Peyer's patch (tissue), 4 donors: ENCODE measurements at regions not wholly inside any gene's neighbourhood (a gene's known extent, or its start where the extent isn't known, plus 50 kb on each side); places are given as distances from the start of the nearest gene placed in this dataset.

ENCODE experiments used
- POLR2A ChIP-seq, 2 donors: fragments of 450-650 bp; IDR thresholded peaks; one replicate each; pipeline ENCODE4 v1.5.1; 2017; ENCODE audit warnings: antibody characterized with exemption in 2 of 2, mild to moderate bottlenecking in 2 of 2, moderate library complexity in 2 of 2
- TF ChIP-seq, protein P1 (sequence below), 6 experiments: fragments of 450-650 bp in 4 of 6; fragments of 200-600 bp in 2 of 6; sonication (generic) in 1 of 6; IDR thresholded peaks; one replicate each; pipeline ENCODE4 v1.5.1; 2017 to 2019; ENCODE audit warnings: antibody characterized with exemption in 6 of 6, mild to moderate bottlenecking in 3 of 6, moderate library complexity in 1 of 6

DNA sequence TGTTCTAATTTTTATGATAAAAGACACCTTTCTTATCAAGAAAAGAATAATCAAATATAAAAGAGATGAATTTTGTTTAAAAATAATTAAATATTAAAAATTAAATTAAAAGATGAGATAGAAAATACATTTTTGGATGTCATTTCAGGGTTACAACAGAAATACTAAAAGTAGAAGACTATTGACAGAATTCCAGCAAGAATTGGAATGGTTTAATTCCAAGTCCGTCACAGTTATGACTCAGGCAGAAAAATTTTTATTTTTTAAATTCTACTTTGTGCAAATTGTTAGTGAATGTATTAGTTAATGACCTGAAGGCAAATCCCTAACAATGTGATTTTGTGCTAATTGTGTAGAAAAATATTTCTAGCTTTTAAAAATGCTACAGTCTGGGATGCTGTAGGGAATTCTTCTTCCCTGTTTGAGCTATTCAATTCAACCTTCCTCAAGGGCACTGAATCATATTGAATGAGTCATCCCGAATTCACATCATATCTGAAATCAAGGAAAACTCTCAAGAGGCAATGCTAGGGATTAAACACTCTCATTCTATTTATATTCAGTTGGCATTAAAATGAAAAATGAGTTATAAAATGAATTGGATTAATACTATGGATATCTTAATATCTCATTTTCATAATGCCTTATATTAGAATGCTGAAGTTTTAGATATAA, 633.5 kb upstream of the ATXN8OS start:
- TF ChIP-seq, protein P1, sequence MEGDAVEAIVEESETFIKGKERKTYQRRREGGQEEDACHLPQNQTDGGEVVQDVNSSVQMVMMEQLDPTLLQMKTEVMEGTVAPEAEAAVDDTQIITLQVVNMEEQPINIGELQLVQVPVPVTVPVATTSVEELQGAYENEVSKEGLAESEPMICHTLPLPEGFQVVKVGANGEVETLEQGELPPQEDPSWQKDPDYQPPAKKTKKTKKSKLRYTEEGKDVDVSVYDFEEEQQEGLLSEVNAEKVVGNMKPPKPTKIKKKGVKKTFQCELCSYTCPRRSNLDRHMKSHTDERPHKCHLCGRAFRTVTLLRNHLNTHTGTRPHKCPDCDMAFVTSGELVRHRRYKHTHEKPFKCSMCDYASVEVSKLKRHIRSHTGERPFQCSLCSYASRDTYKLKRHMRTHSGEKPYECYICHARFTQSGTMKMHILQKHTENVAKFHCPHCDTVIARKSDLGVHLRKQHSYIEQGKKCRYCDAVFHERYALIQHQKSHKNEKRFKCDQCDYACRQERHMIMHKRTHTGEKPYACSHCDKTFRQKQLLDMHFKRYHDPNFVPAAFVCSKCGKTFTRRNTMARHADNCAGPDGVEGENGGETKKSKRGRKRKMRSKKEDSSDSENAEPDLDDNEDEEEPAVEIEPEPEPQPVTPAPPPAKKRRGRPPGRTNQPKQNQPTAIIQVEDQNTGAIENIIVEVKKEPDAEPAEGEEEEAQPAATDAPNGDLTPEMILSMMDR (IDR thresholded peaks at IDR 0.05): no peak
- TF ChIP-seq POLR2A (IDR thresholded peaks at IDR 0.05): no peak
